DOHH2 (cell line): ENCODE measurements at regions not wholly inside any gene's neighbourhood (a gene's known extent, or its start where the extent isn't known, plus 50 kb on each side); places are given as distances from the start of the nearest gene placed in this dataset.

Source experiments
- EZH2phosphoT487 ChIP-seq: fragments of 200-600 bp; sonication (generic); IDR thresholded peaks from 2 replicates; pipeline ENCODE4 v1.6.1; 2017; ENCODE audit warnings: borderline replicate concordance, mild to moderate bottlenecking, antibody characterized with exemption, low read length, moderate library complexity, mixed read lengths
- TF ChIP-seq, protein P1 (sequence below): fragments of 200-600 bp; sonication (generic); IDR thresholded peaks from one replicate; pipeline ENCODE4 v1.5.1; 2014; ENCODE audit warnings: antibody characterized with exemption, mild to moderate bottlenecking, low read depth, low read length; ENCODE audit not compliant: poor library complexity, severe bottlenecking

DNA sequence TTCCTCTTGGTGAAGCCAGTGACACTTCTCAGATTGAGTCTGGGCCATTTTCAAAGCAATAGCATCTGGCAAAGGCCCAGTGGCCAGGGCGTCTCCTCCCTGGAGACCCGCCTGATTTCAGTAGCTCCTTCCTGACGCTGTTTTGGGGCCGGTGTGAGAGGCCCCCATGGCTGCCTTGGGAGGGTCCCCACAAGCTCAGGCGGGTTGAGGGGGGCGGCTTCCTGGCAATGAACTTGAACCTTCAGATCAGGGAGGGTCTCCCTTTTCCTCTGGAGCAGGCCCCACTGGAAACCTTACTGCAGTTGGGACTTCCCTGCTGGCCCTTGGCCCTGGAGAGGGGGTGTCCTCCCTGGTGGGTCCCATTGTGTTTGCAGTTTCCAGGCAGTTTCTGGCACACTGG is 121.2 kb downstream of the CRYAA start:
- TF ChIP-seq, protein P1, sequence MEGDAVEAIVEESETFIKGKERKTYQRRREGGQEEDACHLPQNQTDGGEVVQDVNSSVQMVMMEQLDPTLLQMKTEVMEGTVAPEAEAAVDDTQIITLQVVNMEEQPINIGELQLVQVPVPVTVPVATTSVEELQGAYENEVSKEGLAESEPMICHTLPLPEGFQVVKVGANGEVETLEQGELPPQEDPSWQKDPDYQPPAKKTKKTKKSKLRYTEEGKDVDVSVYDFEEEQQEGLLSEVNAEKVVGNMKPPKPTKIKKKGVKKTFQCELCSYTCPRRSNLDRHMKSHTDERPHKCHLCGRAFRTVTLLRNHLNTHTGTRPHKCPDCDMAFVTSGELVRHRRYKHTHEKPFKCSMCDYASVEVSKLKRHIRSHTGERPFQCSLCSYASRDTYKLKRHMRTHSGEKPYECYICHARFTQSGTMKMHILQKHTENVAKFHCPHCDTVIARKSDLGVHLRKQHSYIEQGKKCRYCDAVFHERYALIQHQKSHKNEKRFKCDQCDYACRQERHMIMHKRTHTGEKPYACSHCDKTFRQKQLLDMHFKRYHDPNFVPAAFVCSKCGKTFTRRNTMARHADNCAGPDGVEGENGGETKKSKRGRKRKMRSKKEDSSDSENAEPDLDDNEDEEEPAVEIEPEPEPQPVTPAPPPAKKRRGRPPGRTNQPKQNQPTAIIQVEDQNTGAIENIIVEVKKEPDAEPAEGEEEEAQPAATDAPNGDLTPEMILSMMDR = no peak
- no peak for TF ChIP-seq EZH2phosphoT487
